Lung (tissue), 11 donors: ENCODE measurements at regions not wholly inside any gene's neighbourhood (a gene's known extent, or its start where the extent isn't known, plus 50 kb on each side); places are given as distances from the start of the nearest gene placed in this dataset.
A peak's percentile ranks its signal among the peaks of the same experiment; 100 is the strongest.

Experiments used
- ATAC-seq: fragments of 200-7000 bp; cut with Tn5 transposase; one replicate; pipeline ENCODE4 v1.9.1; 2020; ENCODE audit warnings: moderate number of reproducible peaks; ENCODE audit not compliant: insufficient read depth, low FRiP score
- DNase-seq, 3 donors: peaks; one replicate each; pipeline ENCODE4 v3.0.0-alpha.2; 2013 to 2017
- H3K27ac ChIP-seq, 2 donors: one replicate each; pipeline ENCODE4 v1.5.1; 2013; ENCODE audit warnings: mild to moderate bottlenecking in 2 of 2, moderate library complexity in 2 of 2, control low read depth in 1 of 2, inconsistent platforms in 1 of 2, low read depth in 1 of 2, low read length in 1 of 2
- H3K27me3 ChIP-seq, 3 donors: one replicate each; pipeline ENCODE4 v1.5.1; 2013; ENCODE audit warnings: low read length in 2 of 3; ENCODE audit not compliant: control insufficient read depth in 3 of 3, insufficient read depth in 3 of 3
- H3K36me3 ChIP-seq, 4 donors: one replicate each; pipeline ENCODE4 v1.5.1; 2013; ENCODE audit warnings: low read length in 4 of 4, mild to moderate bottlenecking in 1 of 4, moderate library complexity in 1 of 4; ENCODE audit not compliant: control insufficient read depth in 4 of 4, insufficient read depth in 4 of 4
- H3K4me1 ChIP-seq, 5 donors: one replicate each; pipeline ENCODE4 v1.5.1; 2013; ENCODE audit warnings: low read length in 5 of 5, mild to moderate bottlenecking in 2 of 5, moderate library complexity in 1 of 5; ENCODE audit not compliant: control insufficient read depth in 5 of 5, insufficient read depth in 5 of 5
- H3K4me3 ChIP-seq: one replicate; pipeline ENCODE4 v1.5.1; 2013; ENCODE audit warnings: mild to moderate bottlenecking, control low read depth, moderate library complexity
- H3K9ac ChIP-seq, 2 donors: one replicate each; pipeline ENCODE4 v1.5.1; 2013; ENCODE audit warnings: low read length in 2 of 2, control low read depth in 1 of 2; ENCODE audit not compliant: insufficient read depth in 1 of 2
- H3K9me3 ChIP-seq, 4 donors: one replicate each; pipeline ENCODE4 v1.5.1; 2013; ENCODE audit warnings: low read length in 3 of 4, mild to moderate bottlenecking in 1 of 4, moderate library complexity in 1 of 4; ENCODE audit not compliant: control insufficient read depth in 4 of 4, insufficient read depth in 3 of 4
- CTCF ChIP-seq: IDR thresholded peaks from 2 replicates; pipeline ENCODE4 v1.5.1; 2012; ENCODE audit warnings: mild to moderate bottlenecking; ENCODE audit errors: control extremely low read depth, extremely low read depth
- WGBS, 2 donors: extraction: QIAGEN DNeasy Blood & Tissue Kit; methylation state at CpG; one replicate each; pipeline ENCODE4 v1.1.7; 2013; 5-methylcytosine and 5-hydroxymethylcytosine counted together
- donor health status: control.
- donor health status: control.
- donor health status: Bipolar disorder and iron deficiency.
- donor health status: healthy.
- donor health status: DM: yes; HTN: yes; CAD: no.

- no peak overlapping the region for H3K4me3 ChIP-seq
- DNase-seq (peak in 2 of 3 donors; percentile 17 to 31), ATAC-seq (no peak)
- no peak overlapping the region for H3K9ac ChIP-seq
- no peaks in the 10 kb centered on the region for H3K9me3 ChIP-seq
- TF ChIP-seq CTCF, result no peak
- WGBS, 2 donors, result 61 to 71% methylated on average over 1 of the region's 1 CpG
- no peaks in the 10 kb centered on the region for H3K27me3 ChIP-seq
- no peaks in the 10 kb centered on the region for H3K36me3 ChIP-seq
- no peak overlapping the region for H3K27ac ChIP-seq
- peaks cover 0 to 6% (median 0%) of the 10 kb centered on the region in 5 donors for H3K4me1 ChIP-seq
These were observed 418.4 kb downstream of the EFNB2 start for GRCh38 chr13:106117035-106117434.

- WGBS, 2 donors, result 88 to 94% methylated on average over 2 of the region's 2 CpGs
These were observed 420.4 kb downstream of the EFNB2 start for GRCh38 chr13:106115081-106115480.

GRCh38 chr13:106113796-106114195 lies 421.7 kb downstream of the EFNB2 start:
- WGBS, 2 donors, result 82 to 83% methylated on average over 1 of the region's 1 CpG
- DNase-seq (no peak), ATAC-seq (no peak)

More at GRCh38 chr13:106115081-106115480, 420.4 kb downstream of the EFNB2 start:
- Histone ChIP-seq H3K27ac (no peak overlapping the region), H3K27me3 (no peaks in the 10 kb centered on the region), H3K4me3 (no peak overlapping the region), H3K36me3 (no peaks in the 10 kb centered on the region), H3K9me3 (no peaks in the 10 kb centered on the region), H3K9ac (no peak overlapping the region), H3K4me1 (peaks cover 0 to 6% (median 0%) of the 10 kb centered on the region in 5 donors)
- no peak for TF ChIP-seq CTCF
- ATAC-seq, result no peak
- no peak for DNase-seq

More at GRCh38 chr13:106113796-106114195, 421.7 kb downstream of the EFNB2 start:
- Histone ChIP-seq H3K9me3 (no peaks in the 10 kb centered on the region), H3K27me3 (no peaks in the 10 kb centered on the region), H3K27ac (no peak overlapping the region), H3K9ac (no peak overlapping the region), H3K4me3 (no peak overlapping the region), H3K36me3 (no peaks in the 10 kb centered on the region), H3K4me1 (peaks cover 0 to 2% (median 0%) of the 10 kb centered on the region in 5 donors)
- TF ChIP-seq CTCF, result no peak
